SJSA1 (cell line): ENCODE measurements at regions not wholly inside any gene's neighbourhood (a gene's known extent, or its start where the extent isn't known, plus 50 kb on each side); places are given as distances from the start of the nearest gene placed in this dataset.

Experiments used
- DNase-seq, 2 experiments: peaks; one replicate each; pipeline ENCODE4 v3.0.0-alpha.2; 2015 to 2020; ENCODE audit warnings: low spot score in 2 of 2, low read depth in 1 of 2
- H3K27ac ChIP-seq: fragments of 250-450 bp; sonication (Bioruptor Pico); 2 replicates; pipeline ENCODE4 v1.5.1; 2020; ENCODE audit warnings: mild to moderate bottlenecking, moderate library complexity
- H3K27me3 ChIP-seq: fragments of 250-450 bp; sonication (Bioruptor Pico); replicated peaks from 2 replicates; pipeline ENCODE4 v1.5.1; 2020; ENCODE audit warnings: mild to moderate bottlenecking, moderate library complexity
- H3K36me3 ChIP-seq: fragments of 250-450 bp; sonication (Bioruptor Pico); 2 replicates; pipeline ENCODE4 v1.5.1; 2020; ENCODE audit warnings: mild to moderate bottlenecking
- H3K4me1 ChIP-seq: fragments of 250-450 bp; sonication (Bioruptor Pico); replicated peaks from 2 replicates; pipeline ENCODE4 v1.6.1; 2021; ENCODE audit warnings: mild to moderate bottlenecking
- H3K4me3 ChIP-seq: fragments of 250-450 bp; sonication (Bioruptor Pico); 2 replicates; pipeline ENCODE4 v1.5.1; 2020; ENCODE audit warnings: mild to moderate bottlenecking
- H3K9me3 ChIP-seq: fragments of 250-450 bp; sonication (Bioruptor Pico); replicated peaks from 2 replicates; pipeline ENCODE4 v1.5.1; 2020; ENCODE audit warnings: mild to moderate bottlenecking

DNA sequence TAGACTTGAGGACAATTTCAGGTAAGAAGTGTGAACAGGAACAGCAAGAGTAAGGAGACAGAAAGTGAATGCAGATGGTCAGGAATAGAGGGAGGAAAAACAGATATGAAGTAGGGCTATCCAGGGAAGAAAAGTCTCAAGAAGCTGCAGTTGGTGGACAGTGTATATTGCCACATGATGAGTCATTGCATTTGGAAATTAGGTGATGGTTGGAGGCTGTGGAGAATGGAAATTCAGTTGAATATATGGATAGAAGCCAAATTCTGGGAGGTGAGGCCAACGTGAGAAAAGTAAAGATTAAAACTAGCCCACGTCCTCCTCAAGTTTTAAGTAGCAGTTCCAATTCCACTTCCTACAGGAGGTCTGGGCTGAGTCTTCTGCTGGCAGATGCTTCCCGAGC lies 158.4 kb downstream of the UBE2E3 start:
- no peak overlapping the region for H3K27ac ChIP-seq
- H3K4me3 ChIP-seq, result no peak overlapping the region
- no peaks in the 10 kb centered on the region for H3K27me3 ChIP-seq
- H3K36me3 ChIP-seq, result no peaks in the 10 kb centered on the region
- H3K4me1 ChIP-seq, result peaks cover 4% of the 10 kb centered on the region; the same call in 1 of the 2 replicates
- DNase-seq, result peak in 1 of 2 experiments; percentile 11
- peaks cover 4% of the 10 kb centered on the region; the same call in 1 of the 2 replicates for H3K9me3 ChIP-seq

DNA sequence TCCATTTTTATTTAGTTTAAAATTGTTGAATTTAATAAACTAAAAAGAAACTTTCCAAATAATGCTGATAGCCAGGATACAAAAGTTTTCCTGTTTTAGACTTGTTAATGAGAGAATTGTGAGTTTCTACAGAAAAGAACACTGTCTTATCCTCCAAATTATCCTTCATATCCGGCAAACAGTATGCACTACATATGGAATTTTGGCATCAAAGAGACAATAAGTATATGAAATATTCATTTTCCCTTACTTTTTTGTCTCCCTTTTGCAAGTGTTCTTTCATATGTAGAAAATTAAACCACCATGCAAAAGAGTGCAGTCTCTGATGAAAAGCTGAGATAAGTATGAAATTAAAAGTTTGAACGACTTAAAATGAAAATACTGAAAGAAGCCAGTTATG lies 159.4 kb downstream of the UBE2E3 start:
- no peak for DNase-seq
- Histone ChIP-seq H3K27ac (no peak overlapping the region), H3K9me3 (peaks cover 4% of the 10 kb centered on the region; the same call in 1 of the 2 replicates), H3K4me3 (no peak overlapping the region), H3K27me3 (no peaks in the 10 kb centered on the region), H3K36me3 (no peaks in the 10 kb centered on the region), H3K4me1 (peaks cover 4% of the 10 kb centered on the region; the same call in 1 of the 2 replicates)

DNA sequence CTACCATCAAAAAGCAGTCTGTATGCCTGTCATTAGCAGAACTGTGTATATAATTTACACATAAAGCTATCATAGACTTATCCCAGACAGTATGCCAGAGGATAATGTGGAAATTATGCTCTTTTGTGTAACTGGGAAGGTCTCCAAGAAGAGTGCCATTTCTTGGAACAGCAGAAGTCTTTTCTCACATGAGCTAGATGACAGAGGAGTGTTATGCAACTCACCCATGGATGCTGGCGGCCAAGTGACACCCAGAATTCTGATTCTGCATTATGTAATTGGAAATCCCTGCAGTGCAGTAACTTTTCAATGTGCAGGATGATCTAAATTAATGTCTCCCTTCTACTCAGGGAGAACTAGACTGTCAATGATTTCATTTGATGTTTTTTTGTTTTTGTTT lies 160.0 kb downstream of the UBE2E3 start:
- Histone ChIP-seq H3K4me3 (no peak overlapping the region), H3K27ac (no peak overlapping the region), H3K4me1 (peaks cover 4% of the 10 kb centered on the region; the same call in 1 of the 2 replicates), H3K9me3 (peaks cover 2% of the 10 kb centered on the region; the same call in 1 of the 2 replicates), H3K27me3 (no peaks in the 10 kb centered on the region), H3K36me3 (no peaks in the 10 kb centered on the region)
- DNase-seq, result no peak

DNA sequence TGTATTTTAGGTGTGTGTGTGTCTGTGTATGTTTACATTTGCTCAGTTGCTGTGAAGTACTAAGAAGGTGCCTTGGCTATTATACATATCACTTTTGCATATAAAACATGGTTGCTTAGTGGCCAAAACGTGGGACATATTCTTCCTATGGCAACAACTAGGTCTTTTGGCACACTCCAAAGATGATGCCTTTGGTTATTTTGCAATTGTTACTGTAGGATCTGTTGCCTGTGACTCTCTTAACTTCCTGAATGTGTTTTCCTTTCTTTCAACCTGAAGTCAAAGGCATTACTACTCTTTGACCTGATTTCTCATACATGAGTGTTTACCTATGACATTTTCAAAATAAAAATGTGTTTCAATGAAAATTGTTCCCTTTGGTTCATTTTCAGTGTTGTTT lies 160.5 kb downstream of the UBE2E3 start:
- Histone ChIP-seq H3K4me3 (no peak overlapping the region), H3K27ac (no peak overlapping the region), H3K9me3 (no peaks in the 10 kb centered on the region; the same call in 1 of the 2 replicates), H3K4me1 (peaks cover 4% of the 10 kb centered on the region; the same call in 1 of the 2 replicates), H3K36me3 (no peaks in the 10 kb centered on the region), H3K27me3 (no peaks in the 10 kb centered on the region)
- DNase-seq, result no peak

DNA sequence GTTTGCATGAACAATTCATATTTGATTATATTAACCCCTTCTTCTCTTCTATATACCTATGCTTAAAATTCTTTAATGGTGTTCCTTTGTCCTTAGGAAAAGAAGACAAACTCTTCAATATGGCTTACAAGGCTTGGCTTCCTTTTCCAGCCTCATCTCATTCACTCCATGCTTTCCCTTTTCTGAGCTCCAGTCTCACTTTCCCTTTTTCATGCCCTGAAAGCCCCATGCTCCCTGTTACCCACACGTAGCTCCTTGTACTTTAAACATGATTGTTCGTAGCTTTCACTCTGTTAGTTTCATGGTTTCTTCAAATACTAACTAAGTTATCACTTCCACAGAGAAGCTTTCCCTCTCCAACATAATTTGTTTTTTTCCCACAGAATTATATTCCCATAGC lies 161.3 kb downstream of the UBE2E3 start:
- H3K4me3 ChIP-seq, result no peak overlapping the region
- H3K9me3 ChIP-seq, result no peaks in the 10 kb centered on the region
- no peaks in the 10 kb centered on the region for H3K36me3 ChIP-seq
- no peaks in the 10 kb centered on the region for H3K27me3 ChIP-seq
- peaks cover 4% of the 10 kb centered on the region; the same call in 1 of the 2 replicates for H3K4me1 ChIP-seq
- no peak for DNase-seq
- no peak overlapping the region for H3K27ac ChIP-seq

DNA sequence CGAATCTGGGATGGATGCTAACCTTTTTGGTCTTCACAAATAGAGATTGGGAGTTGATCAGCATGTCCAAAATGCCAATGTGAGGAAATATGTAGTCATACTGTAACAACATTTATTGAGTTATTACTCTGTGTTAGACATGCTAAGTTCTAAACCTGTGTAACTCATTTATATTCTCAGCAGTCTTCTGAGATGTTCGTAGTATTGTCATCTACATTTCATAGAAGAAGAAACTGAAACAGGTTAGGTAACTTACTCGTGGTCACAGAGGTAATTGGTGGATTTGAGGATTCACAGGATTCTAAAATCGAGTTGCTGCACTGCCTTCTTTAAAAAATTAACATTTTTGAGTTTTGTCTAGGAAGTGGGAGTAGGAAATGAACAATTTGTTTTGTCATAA lies 162.1 kb downstream of the UBE2E3 start:
- no peak for DNase-seq
- H3K4me3 ChIP-seq, result no peak overlapping the region
- H3K27ac ChIP-seq, result no peak overlapping the region
- no peaks in the 10 kb centered on the region for H3K36me3 ChIP-seq
- H3K9me3 ChIP-seq, result no peaks in the 10 kb centered on the region
- H3K4me1 ChIP-seq, result peaks cover 4% of the 10 kb centered on the region; the same call in 1 of the 2 replicates
- no peaks in the 10 kb centered on the region for H3K27me3 ChIP-seq

DNA sequence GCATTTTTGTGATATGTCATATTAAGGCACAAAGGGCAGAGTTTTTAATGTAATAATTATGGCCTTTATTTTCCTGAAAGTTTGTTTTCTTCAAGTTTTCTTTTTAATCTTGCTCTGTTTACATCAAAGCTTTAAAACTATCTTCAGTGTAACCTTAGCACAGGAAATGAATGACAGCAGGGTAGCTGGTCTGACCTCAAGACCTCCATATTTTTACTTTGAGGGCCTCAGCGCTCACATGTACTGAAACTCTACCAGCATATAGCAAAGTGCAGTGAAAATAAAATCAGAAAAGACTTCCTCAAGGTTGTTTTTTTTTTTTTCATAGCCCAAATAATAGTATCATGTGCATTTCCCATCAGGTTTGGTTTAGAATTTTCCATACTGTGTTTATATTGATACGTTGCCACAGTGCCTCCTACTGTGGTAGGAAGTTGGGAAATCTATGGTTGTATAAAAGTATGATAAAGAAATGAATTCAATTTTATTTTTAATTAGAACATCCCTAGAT lies 163.4 kb downstream of the UBE2E3 start:
- peaks cover 1% of the 10 kb centered on the region; the same call in 1 of the 2 replicates for H3K4me1 ChIP-seq
- no peak overlapping the region for H3K4me3 ChIP-seq
- H3K27ac ChIP-seq, result no peak overlapping the region
- DNase-seq, result no peak
- no peaks in the 10 kb centered on the region for H3K27me3 ChIP-seq
- H3K9me3 ChIP-seq, result no peaks in the 10 kb centered on the region
- H3K36me3 ChIP-seq, result no peaks in the 10 kb centered on the region

DNA sequence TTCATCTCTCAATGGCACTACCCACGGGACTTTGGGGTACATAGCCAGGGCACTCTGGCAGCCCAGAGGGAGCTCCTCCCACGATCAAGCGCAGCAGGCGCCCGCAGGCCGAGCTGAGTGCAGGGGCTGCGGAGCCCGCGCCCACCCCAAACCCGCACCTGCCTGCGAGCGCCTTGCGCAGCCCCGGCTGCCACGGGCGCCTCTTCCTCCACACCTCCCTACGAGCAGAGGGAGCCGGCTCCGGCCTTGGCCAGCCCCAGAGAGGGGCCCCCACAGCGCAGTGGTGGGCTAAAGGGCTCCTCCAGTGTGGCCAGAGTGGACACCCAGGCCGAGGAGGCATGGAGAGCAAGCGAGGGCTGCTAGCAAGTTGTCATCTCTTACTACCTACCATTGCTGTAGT lies 165.2 kb downstream of the UBE2E3 start:
- Histone ChIP-seq H3K4me3 (no peak overlapping the region), H3K36me3 (no peaks in the 10 kb centered on the region), H3K27ac (no peak overlapping the region), H3K9me3 (no peaks in the 10 kb centered on the region), H3K27me3 (no peaks in the 10 kb centered on the region), H3K4me1 (no peaks in the 10 kb centered on the region)
- no peak for DNase-seq

DNA sequence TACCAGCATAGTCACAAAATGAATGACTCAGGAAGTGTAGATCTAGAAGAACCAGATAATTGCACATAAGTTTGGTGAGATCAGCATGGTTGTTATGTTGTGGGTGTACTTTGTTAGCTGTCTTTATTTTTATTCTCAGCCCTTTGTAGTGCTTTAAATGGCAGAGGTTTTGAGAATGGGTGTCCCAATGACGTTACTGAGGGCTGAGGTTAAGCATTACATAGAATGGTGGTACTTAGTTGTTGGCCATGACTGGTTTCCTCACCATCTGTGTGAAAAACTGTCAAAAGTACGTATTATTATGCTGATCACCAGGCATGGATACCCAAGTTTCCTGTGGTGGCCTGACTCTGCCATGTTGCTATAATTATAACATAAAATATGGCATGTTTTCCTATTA lies 165.8 kb downstream of the UBE2E3 start:
- no peaks in the 10 kb centered on the region for H3K27me3 ChIP-seq
- H3K27ac ChIP-seq, result no peak overlapping the region
- no peak overlapping the region for H3K4me3 ChIP-seq
- H3K9me3 ChIP-seq, result no peaks in the 10 kb centered on the region
- no peak for DNase-seq
- H3K4me1 ChIP-seq, result no peaks in the 10 kb centered on the region
- H3K36me3 ChIP-seq, result no peaks in the 10 kb centered on the region

DNA sequence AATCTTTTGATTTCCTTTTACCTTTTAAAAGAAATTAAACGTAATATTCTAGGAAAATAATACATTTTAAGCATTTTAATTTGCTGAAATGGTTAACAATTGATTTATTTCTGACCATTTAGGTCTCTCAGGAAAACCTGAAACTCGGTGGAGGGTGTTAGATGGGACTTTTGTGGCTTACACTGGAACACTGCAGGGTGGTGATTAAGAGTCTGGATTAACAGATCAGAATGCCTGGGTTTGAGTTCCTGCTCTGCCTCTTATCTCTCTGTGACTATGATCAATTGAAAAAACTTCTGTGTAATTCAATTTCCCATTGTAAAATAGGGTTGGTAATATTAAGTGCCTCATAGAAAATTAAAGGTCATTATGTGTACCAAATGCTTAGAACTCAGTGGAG lies 168.7 kb downstream of the UBE2E3 start:
- Histone ChIP-seq H3K9me3 (no peaks in the 10 kb centered on the region), H3K4me3 (no peak overlapping the region), H3K4me1 (peaks cover 15% of the 10 kb centered on the region), H3K36me3 (no peaks in the 10 kb centered on the region), H3K27ac (no peak overlapping the region), H3K27me3 (no peaks in the 10 kb centered on the region)
- DNase-seq, result no peak

DNA sequence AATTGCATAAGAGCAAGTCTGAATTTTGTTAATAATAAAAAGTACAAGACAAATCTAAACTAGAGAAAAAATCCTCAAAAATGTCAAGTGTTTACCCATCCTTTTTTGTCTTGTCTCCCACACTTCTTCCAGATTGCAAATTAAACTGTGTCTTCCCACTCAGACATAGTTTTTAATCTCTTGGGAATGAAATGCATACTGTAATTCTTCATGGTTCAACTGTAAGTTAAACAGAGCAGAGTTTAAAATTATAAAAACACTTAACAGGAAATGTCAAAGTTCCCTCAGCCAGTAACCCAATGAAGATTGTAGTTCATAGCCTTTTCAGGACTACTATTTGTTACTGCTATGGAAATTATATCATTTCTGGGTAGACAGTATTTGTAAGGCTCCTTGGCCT lies 171.8 kb downstream of the UBE2E3 start:
- Histone ChIP-seq H3K4me1 (peaks cover 16% of the 10 kb centered on the region), H3K36me3 (no peaks in the 10 kb centered on the region), H3K9me3 (no peaks in the 10 kb centered on the region; the same call in 1 of the 2 replicates), H3K27ac (peak overlapping the region; percentile 71), H3K4me3 (no peak overlapping the region), H3K27me3 (no peaks in the 10 kb centered on the region)
- no peak for DNase-seq

DNA sequence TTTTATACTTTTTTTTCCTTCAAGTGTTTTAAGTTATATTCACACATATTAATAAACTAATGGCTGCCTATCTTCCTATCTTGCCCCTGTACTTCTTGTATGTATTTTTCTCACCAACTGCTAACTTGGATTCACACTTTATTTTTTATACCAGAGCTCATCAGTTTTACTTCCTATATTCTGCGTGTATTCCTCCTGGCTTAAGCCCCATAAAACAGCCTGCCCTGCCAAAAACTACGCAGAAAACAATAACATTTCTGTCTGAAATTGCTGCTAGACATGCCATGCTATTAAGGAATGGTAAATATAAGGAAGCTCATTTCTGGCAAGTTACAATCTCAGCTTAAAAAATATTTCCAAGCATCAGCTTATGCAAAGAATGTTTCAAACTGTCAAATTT lies 172.3 kb downstream of the UBE2E3 start:
- H3K4me3 ChIP-seq, result no peak overlapping the region
- peak in 1 of 2 experiments; percentile 63 for DNase-seq
- H3K27ac ChIP-seq, result peak overlapping the region; percentile 71
- peaks cover 16% of the 10 kb centered on the region for H3K4me1 ChIP-seq
- H3K27me3 ChIP-seq, result no peaks in the 10 kb centered on the region
- H3K9me3 ChIP-seq, result no peaks in the 10 kb centered on the region; the same call in 1 of the 2 replicates
- H3K36me3 ChIP-seq, result no peaks in the 10 kb centered on the region

DNA sequence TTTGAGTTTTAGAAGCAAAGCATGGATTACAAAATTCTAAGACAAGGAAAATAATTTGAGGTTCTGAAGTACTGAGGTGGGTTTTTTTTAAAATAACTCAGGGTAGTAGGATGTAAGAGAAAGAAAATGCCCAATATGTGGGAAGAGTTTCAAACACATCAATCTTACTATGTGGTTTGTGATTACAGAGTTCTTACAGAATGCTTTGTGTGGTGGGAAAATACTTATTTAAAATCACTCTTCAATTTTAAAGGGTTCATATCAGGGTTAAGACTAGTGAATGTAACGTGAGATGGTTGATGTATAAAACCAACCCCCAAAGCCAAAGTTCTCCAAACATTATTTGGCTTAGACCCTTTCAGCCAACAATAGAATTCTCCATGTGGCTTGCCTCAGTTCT lies 173.5 kb downstream of the UBE2E3 start:
- DNase-seq, result no peak
- Histone ChIP-seq H3K27ac (no peak overlapping the region), H3K9me3 (no peaks in the 10 kb centered on the region; the same call in 1 of the 2 replicates), H3K4me3 (no peak overlapping the region), H3K27me3 (no peaks in the 10 kb centered on the region), H3K36me3 (no peaks in the 10 kb centered on the region), H3K4me1 (peaks cover 16% of the 10 kb centered on the region)

DNA sequence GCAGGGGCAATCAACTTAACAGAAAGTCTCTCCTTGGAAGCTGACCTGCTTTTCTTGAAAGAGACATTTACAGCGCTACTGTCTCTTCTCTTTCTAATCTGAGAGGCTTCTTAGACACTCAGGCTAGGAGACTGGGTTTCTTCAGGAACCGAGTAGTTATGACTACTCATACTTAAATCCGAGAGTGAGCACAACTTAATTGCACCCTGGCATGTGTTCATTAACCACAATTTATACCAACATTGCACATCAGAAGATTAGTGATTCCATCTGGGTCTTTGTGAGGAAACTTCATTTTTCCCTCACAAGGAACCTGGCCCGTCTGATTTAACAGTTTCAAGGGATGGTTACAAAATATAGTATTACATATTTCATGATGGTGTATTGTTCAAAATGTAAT lies 176.9 kb downstream of the UBE2E3 start:
- Histone ChIP-seq H3K27ac (no peak overlapping the region), H3K4me3 (no peak overlapping the region), H3K27me3 (no peaks in the 10 kb centered on the region), H3K36me3 (no peaks in the 10 kb centered on the region), H3K9me3 (no peaks in the 10 kb centered on the region; the same call in 1 of the 2 replicates), H3K4me1 (peaks cover 13% of the 10 kb centered on the region)
- no peak for DNase-seq

DNA sequence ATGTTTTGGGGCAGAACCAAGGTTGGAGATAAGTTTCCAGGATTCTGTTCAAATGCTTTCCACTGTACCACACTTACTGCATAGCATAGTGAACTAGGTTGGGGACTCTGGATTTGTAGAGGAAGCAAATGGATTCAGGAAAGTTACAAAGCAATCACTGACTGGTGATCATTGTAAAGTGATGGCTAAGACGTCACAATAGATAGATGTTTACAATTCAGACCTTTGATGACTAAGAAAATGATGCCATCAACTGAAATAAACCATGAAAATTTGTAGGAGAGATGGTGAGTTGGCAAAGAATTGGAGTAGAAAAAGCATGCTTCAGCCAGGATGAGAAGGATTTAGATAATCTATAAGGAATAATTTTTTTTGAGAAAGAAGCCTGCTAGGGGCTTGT lies 178.0 kb downstream of the UBE2E3 start:
- no peak for DNase-seq
- Histone ChIP-seq H3K4me3 (no peak overlapping the region), H3K27me3 (no peaks in the 10 kb centered on the region), H3K36me3 (no peaks in the 10 kb centered on the region), H3K4me1 (peaks cover 4% of the 10 kb centered on the region; the same call in 1 of the 2 replicates), H3K27ac (no peak overlapping the region), H3K9me3 (no peaks in the 10 kb centered on the region; the same call in 1 of the 2 replicates)
